Esophagus squamous epithelium (tissue), 5 donors: ENCODE measurements at regions not wholly inside any gene's neighbourhood (a gene's known extent, or its start where the extent isn't known, plus 50 kb on each side); places are given as distances from the start of the nearest gene placed in this dataset.

ENCODE experiments used
- DNase-seq: peaks from one replicate; lab custom pipeline; 2025; lab: John Stamatoyannopoulos, UW
- H3K27ac ChIP-seq, 4 donors: fragments of 200-600 bp; sonication (generic); one replicate each; pipeline ENCODE4 v1.5.1; 2016 to 2019; ENCODE audit warnings: mild to moderate bottlenecking in 1 of 4
- H3K27me3 ChIP-seq, 4 donors: fragments of 200-600 bp; sonication (generic); 1 replicate in 3 of 4; 2 replicates in 1 of 4; pipeline versions ENCODE4 v1.5.1 to v1.6.0; 2017 to 2021; ENCODE audit warnings: antibody characterized with exemption in 1 of 4
- H3K36me3 ChIP-seq, 3 donors: fragments of 200-600 bp; sonication (generic); one replicate each; pipeline ENCODE4 v1.5.1; 2016 to 2019
- H3K4me1 ChIP-seq, 3 donors: fragments of 200-600 bp; sonication (generic); one replicate each; pipeline ENCODE4 v1.5.1; 2017 to 2019
- H3K4me3 ChIP-seq, 4 donors: fragments of 200-600 bp; sonication (generic); 1 replicate in 3 of 4; 2 replicates in 1 of 4; pipeline ENCODE4 v1.5.1; 2016 to 2019; ENCODE audit warnings: mild to moderate bottlenecking in 2 of 4, moderate library complexity in 1 of 4
- H3K9me3 ChIP-seq, 3 donors: fragments of 200-600 bp; sonication (generic); one replicate each; pipeline ENCODE4 v1.5.1; 2016 to 2019
- POLR2A ChIP-seq, 4 donors: fragments of 450-650 bp; IDR thresholded peaks; one replicate each; pipeline ENCODE4 v1.6.1; 2017; ENCODE audit warnings: antibody characterized with exemption in 4 of 4, mild to moderate bottlenecking in 4 of 4, moderate library complexity in 3 of 4
- WGBS, 2 donors: methylation state at CpG; one replicate each; pipeline ENCODE4 v1.1.5; 2018; 5-methylcytosine and 5-hydroxymethylcytosine counted together
- intact Hi-C: fragments of 100-400 bp; cut with DNase I; formaldehyde crosslinking; loops from one replicate; pipeline ENCODE4 v1.15.0; 2022
- TF ChIP-seq, protein P1 (sequence below), 6 experiments: fragments of 450-650 bp in 4 of 6; fragments of 200-600 bp in 2 of 6; sonication (generic) in 2 of 6; IDR thresholded peaks; one replicate each; pipeline ENCODE4 v1.5.1; 2016 to 2019; ENCODE audit warnings: antibody characterized with exemption in 6 of 6, mild to moderate bottlenecking in 4 of 6, moderate library complexity in 4 of 6
- donor health status: DM: yes; HTN: yes; CAD: no.

DNA sequence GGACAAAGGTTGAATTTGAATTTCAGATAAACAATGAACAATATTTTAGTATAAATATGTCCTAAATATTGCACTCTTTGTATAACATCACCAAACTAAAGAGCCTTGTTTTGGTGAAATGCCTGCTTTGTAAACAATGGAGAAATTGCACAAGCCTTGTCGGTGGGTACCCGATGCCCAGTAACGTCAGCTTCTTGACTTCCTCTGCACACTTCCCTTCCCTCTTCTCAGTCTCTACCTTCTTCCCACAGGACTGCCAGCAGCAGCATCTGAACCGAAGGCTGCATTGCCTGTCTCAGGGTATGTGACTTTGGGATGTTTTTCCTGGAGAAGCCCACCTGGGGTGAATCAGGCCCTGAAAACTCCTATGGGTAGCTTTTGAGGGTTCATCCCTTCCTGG, 113.9 kb downstream of the UTP18 start:
- no peak for DNase-seq
- no peak for TF ChIP-seq POLR2A (IDR thresholded peaks at IDR 0.05)
- TF ChIP-seq, protein P1, sequence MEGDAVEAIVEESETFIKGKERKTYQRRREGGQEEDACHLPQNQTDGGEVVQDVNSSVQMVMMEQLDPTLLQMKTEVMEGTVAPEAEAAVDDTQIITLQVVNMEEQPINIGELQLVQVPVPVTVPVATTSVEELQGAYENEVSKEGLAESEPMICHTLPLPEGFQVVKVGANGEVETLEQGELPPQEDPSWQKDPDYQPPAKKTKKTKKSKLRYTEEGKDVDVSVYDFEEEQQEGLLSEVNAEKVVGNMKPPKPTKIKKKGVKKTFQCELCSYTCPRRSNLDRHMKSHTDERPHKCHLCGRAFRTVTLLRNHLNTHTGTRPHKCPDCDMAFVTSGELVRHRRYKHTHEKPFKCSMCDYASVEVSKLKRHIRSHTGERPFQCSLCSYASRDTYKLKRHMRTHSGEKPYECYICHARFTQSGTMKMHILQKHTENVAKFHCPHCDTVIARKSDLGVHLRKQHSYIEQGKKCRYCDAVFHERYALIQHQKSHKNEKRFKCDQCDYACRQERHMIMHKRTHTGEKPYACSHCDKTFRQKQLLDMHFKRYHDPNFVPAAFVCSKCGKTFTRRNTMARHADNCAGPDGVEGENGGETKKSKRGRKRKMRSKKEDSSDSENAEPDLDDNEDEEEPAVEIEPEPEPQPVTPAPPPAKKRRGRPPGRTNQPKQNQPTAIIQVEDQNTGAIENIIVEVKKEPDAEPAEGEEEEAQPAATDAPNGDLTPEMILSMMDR (IDR thresholded peaks at IDR 0.05) = no peak
- no peaks in the 10 kb centered on the region for H3K36me3 ChIP-seq
- intact Hi-C loops = loop anchor here (10.0 kb wide), 1 partner anchor 161 kb away; no protein-coding TSS in a partner anchor
- H3K9me3 ChIP-seq = no peaks in the 10 kb centered on the region
- 40 to 63% methylated on average over 4 of the region's 4 CpGs for WGBS, 2 donors
- no peaks in the 10 kb centered on the region for H3K4me1 ChIP-seq
- H3K27me3 ChIP-seq = peaks cover 0 to 16% (median 0%) of the 10 kb centered on the region in 4 donors
- no peak overlapping the region for H3K4me3 ChIP-seq
- H3K27ac ChIP-seq = no peak overlapping the region

DNA sequence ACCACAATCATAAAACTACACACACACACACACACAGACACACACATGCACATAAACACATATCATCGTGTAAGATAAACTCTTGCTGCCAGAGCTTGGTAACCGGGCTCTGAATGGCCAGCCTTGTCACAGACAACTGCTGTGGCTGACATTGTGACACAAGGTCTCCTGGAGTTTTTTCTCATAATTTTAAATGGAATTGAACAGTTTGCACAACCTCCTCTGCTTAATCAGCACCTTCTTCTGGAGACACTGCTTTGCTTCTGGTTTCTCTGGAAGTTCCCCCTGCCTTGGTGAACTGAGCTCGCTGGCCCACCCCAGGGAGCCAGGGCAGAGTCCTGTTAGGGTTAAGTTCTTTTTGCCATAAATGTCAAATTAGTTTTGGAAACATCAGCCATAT, 115.4 kb downstream of the UTP18 start:
- no peak for DNase-seq
- Histone ChIP-seq H3K27me3 (peaks cover 0 to 6% (median 0%) of the 10 kb centered on the region in 4 donors), H3K27ac (no peak overlapping the region), H3K36me3 (no peaks in the 10 kb centered on the region), H3K4me3 (no peak overlapping the region), H3K4me1 (no peaks in the 10 kb centered on the region), H3K9me3 (no peaks in the 10 kb centered on the region)
- WGBS, 2 donors = 88% methylated on average over 3 of the region's 3 CpGs
- TF ChIP-seq, protein P1 (IDR thresholded peaks at IDR 0.05) = no peak
- no peak for TF ChIP-seq POLR2A (IDR thresholded peaks at IDR 0.05)
- intact Hi-C loops = loop anchor here (10.0 kb wide), 1 partner anchor 159 kb away; no protein-coding TSS in a partner anchor

DNA sequence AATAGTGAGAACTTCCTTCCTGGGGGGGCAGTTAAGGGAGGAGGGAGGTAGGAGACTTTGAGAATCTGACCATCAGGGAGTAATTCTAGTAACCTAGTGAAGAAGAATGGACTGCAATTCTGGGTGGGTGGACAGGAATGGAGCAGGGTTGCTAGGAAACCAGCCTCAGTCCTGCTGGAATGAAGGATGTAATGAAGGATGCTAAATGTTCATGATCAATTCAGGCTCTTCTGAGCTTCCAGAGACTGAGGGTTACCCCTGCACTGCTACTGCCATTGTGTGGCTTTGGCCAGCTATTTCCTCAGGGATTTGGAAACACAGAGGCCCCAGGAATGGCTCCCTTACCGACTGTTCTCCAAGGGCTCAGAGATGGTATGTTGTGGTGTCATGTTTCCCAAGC, 116.4 kb downstream of the UTP18 start:
- WGBS, 2 donors = 70 to 73% methylated on average over 1 of the region's 1 CpG

DNA sequence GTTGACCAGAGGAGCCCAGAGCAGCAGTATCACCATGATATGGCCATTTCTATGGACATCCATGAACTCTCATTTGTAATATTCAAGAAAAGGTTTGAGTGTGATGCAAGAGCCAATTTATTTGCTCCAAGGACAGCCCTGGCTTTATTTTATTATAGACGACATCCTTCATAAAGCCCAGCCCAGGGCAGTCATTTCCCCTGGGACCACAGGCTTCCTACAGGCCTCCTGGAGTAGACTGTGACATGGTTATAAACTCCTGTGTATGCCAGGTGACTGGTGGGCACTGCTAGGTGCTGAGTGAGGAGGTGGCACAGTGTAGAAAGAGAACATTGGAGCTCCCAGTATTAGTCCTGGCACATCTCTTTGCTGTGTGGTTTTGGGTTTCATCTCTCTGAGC, 120.9 kb downstream of the UTP18 start:
- intact Hi-C loops = no loop called here
- Histone ChIP-seq H3K9me3 (no peaks in the 10 kb centered on the region), H3K27me3 (peaks cover 0 to 9% (median 0%) of the 10 kb centered on the region in 4 donors), H3K4me1 (no peaks in the 10 kb centered on the region), H3K36me3 (no peaks in the 10 kb centered on the region), H3K4me3 (no peak overlapping the region), H3K27ac (no peak overlapping the region)
- no peak for DNase-seq
- WGBS, 2 donors = 69 to 80% methylated on average over 1 of the region's 1 CpG
- TF ChIP-seq POLR2A (IDR thresholded peaks at IDR 0.05) = no peak
- TF ChIP-seq, protein P1 (IDR thresholded peaks at IDR 0.05) = no peak

More for the DNA sequence above, 116.4 kb downstream of the UTP18 start:
- no peak overlapping the region for H3K27ac ChIP-seq
- no peak overlapping the region for H3K4me3 ChIP-seq
- no peaks in the 10 kb centered on the region for H3K4me1 ChIP-seq
- no peak for TF ChIP-seq POLR2A (IDR thresholded peaks at IDR 0.05)
- TF ChIP-seq, protein P1 (IDR thresholded peaks at IDR 0.05) = no peak
- H3K36me3 ChIP-seq = no peaks in the 10 kb centered on the region
- no peaks in the 10 kb centered on the region for H3K9me3 ChIP-seq
- DNase-seq = no peak
- H3K27me3 ChIP-seq = peaks cover 0 to 9% (median 0%) of the 10 kb centered on the region in 4 donors
- intact Hi-C loops = loop anchor here (10.0 kb wide), 1 partner anchor 158 kb away; no protein-coding TSS in a partner anchor

DNA sequence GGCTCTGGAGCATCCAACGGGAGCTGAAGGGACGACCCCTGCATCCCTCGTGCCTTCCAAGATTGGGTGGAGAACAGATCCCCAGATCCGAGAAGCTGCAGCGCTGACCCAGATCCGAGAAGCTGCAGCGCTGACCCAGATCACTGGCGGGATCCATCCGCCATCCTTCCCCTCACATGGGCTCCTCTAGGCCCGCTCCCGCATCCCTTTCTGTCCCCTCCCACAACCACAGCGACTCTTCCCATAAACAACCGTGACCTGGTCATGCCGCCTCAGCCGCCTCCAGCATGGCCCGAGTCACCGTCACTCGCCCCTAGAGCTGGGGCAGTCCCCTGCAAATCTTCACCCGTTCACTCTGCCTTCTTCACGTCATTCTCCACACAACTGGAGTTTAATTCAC, 124.9 kb downstream of the UTP18 start:
- Histone ChIP-seq H3K27me3 (peaks cover 0 to 7% (median 0%) of the 10 kb centered on the region in 4 donors), H3K4me3 (no peak overlapping the region), H3K4me1 (no peaks in the 10 kb centered on the region), H3K36me3 (no peaks in the 10 kb centered on the region), H3K9me3 (no peaks in the 10 kb centered on the region), H3K27ac (no peak overlapping the region)
- TF ChIP-seq POLR2A (IDR thresholded peaks at IDR 0.05) = no peak
- TF ChIP-seq, protein P1 (IDR thresholded peaks at IDR 0.05) = no peak
- 79 to 88% methylated on average over 18 to 20 of the region's 20 CpGs for WGBS, 2 donors
- DNase-seq = no peak
- intact Hi-C loops = no loop called here
